Neutrophil (primary cell): ENCODE measurements at regions not wholly inside any gene's neighbourhood (a gene's known extent, or its start where the extent isn't known, plus 50 kb on each side); places are given as distances from the start of the nearest gene placed in this dataset.

ENCODE experiments used
- H3K27ac ChIP-seq: fragments of 200-600 bp; sonication (generic); 2 replicates; pipeline ENCODE4 v1.5.1; 2016; ENCODE audit warnings: mild to moderate bottlenecking, moderate library complexity
- H3K27me3 ChIP-seq: fragments of 200-600 bp; sonication (generic); 2 replicates; pipeline ENCODE4 v1.6.0; 2016; ENCODE audit warnings: mild to moderate bottlenecking
- H3K36me3 ChIP-seq: fragments of 200-600 bp; sonication (generic); 2 replicates; pipeline ENCODE4 v1.5.1; 2017
- H3K4me1 ChIP-seq, 2 experiments: fragments of 200-600 bp in 1 of 2; sonication (generic) in 1 of 2; 1 replicate in 1 of 2; 2 replicates in 1 of 2; pipeline versions ENCODE4 v1.5.1 to v1.6.1; 2013 to 2016; ENCODE audit warnings: low read depth in 1 of 2, low read length in 1 of 2, mild to moderate bottlenecking in 1 of 2, moderate library complexity in 1 of 2; ENCODE audit not compliant: control insufficient read depth in 1 of 2, insufficient read depth in 1 of 2
- H3K4me3 ChIP-seq, 2 experiments: fragments of 200-600 bp in 1 of 2; sonication (generic) in 1 of 2; 1 replicate in 1 of 2; 2 replicates in 1 of 2; pipeline ENCODE4 v1.5.1; 2013 to 2016; ENCODE audit warnings: low read depth in 1 of 2, low read length in 1 of 2, mild to moderate bottlenecking in 1 of 2, moderate library complexity in 1 of 2
- H3K9me3 ChIP-seq: fragments of 200-600 bp; sonication (generic); 2 replicates; pipeline ENCODE4 v1.5.1; 2016
- CTCF ChIP-seq: fragments of 200-600 bp; sonication (generic); IDR thresholded peaks from 2 replicates; pipeline ENCODE4 v1.5.1; 2016; ENCODE audit warnings: antibody characterized with exemption

- no peak overlapping the region for H3K27ac ChIP-seq
- no peaks in the 10 kb centered on the region for H3K9me3 ChIP-seq
- H3K36me3 ChIP-seq = no peaks in the 10 kb centered on the region
- no peak overlapping the region for H3K4me3 ChIP-seq
- H3K4me1 ChIP-seq = no peaks in the 10 kb centered on the region
- TF ChIP-seq CTCF = no peak
- peaks cover 4% of the 10 kb centered on the region for H3K27me3 ChIP-seq
Measured at GRCh38 chr3:193798051-193798450, 205.0 kb downstream of the OPA1 start.

GRCh38 chr3:193800138-193801043, 207.4 kb downstream of the OPA1 start:
- Histone ChIP-seq H3K9me3 (no peaks in the 10 kb centered on the region), H3K27ac (no peak overlapping the region)
- TF ChIP-seq CTCF = no peak

GRCh38 chr3:193801097-193801496, 208.1 kb downstream of the OPA1 start:
- no peaks in the 10 kb centered on the region for H3K9me3 ChIP-seq
- no peak overlapping the region for H3K27ac ChIP-seq
- no peaks in the 10 kb centered on the region for H3K4me1 ChIP-seq
- H3K27me3 ChIP-seq = no peaks in the 10 kb centered on the region
- H3K4me3 ChIP-seq = no peak overlapping the region
- no peak for TF ChIP-seq CTCF
- H3K36me3 ChIP-seq = no peaks in the 10 kb centered on the region

More at GRCh38 chr3:193800138-193801043, 207.4 kb downstream of the OPA1 start:
- H3K4me1 ChIP-seq = no peaks in the 10 kb centered on the region
- no peaks in the 10 kb centered on the region for H3K36me3 ChIP-seq
- no peaks in the 10 kb centered on the region for H3K27me3 ChIP-seq
- no peak overlapping the region for H3K4me3 ChIP-seq

GRCh38 chr3:193803288-193803687, 210.3 kb downstream of the OPA1 start:
- H3K27me3 ChIP-seq = no peaks in the 10 kb centered on the region
- H3K9me3 ChIP-seq = no peaks in the 10 kb centered on the region
- H3K4me3 ChIP-seq = no peak overlapping the region
- no peak overlapping the region for H3K27ac ChIP-seq
- H3K36me3 ChIP-seq = no peaks in the 10 kb centered on the region
- TF ChIP-seq CTCF = no peak
- no peaks in the 10 kb centered on the region for H3K4me1 ChIP-seq

GRCh38 chr3:193805448-193805847, 212.4 kb downstream of the OPA1 start:
- no peaks in the 10 kb centered on the region for H3K4me1 ChIP-seq
- no peak overlapping the region for H3K27ac ChIP-seq
- no peaks in the 10 kb centered on the region for H3K27me3 ChIP-seq
- TF ChIP-seq CTCF = no peak
- H3K4me3 ChIP-seq = no peak overlapping the region
- H3K9me3 ChIP-seq = no peaks in the 10 kb centered on the region
- H3K36me3 ChIP-seq = no peaks in the 10 kb centered on the region
